Ishikawa (cell line): ENCODE measurements at regions not wholly inside any gene's neighbourhood (a gene's known extent, or its start where the extent isn't known, plus 50 kb on each side); places are given as distances from the start of the nearest gene placed in this dataset.

Source experiments
- CEBPB ChIP-seq: IDR thresholded peaks from 2 replicates; pipeline ENCODE4 v1.6.1; 2012
- CREB1 ChIP-seq: IDR thresholded peaks from 2 replicates; pipeline ENCODE4 v1.6.1; 2012; ENCODE audit warnings: low read depth
- EGR1 ChIP-seq: IDR thresholded peaks from 2 replicates; pipeline ENCODE4 v1.6.1; 2012
- EP300 ChIP-seq: IDR thresholded peaks from 2 replicates; pipeline ENCODE4 v1.6.1; 2012; ENCODE audit warnings: borderline replicate concordance
- FOXM1 ChIP-seq: IDR thresholded peaks from 2 replicates; pipeline ENCODE4 v1.6.1; 2012; ENCODE audit warnings: low read depth, borderline replicate concordance
- NFIC ChIP-seq: IDR thresholded peaks from 2 replicates; pipeline ENCODE4 v1.6.1; 2012
- RAD21 ChIP-seq: IDR thresholded peaks from 2 replicates; pipeline ENCODE4 v1.6.1; 2012; ENCODE audit warnings: low read depth
- TAF1 ChIP-seq: IDR thresholded peaks from 2 replicates; pipeline ENCODE4 v1.6.1; 2012; ENCODE audit warnings: low read depth, mild to moderate bottlenecking
- TCF12 ChIP-seq: IDR thresholded peaks from 2 replicates; pipeline ENCODE4 v1.6.1; 2012; ENCODE audit warnings: low read depth
- TEAD4 ChIP-seq: IDR thresholded peaks from 2 replicates; pipeline ENCODE4 v1.6.1; 2012
- YY1 ChIP-seq: IDR thresholded peaks from 2 replicates; pipeline ENCODE4 v1.6.1; 2012; ENCODE audit warnings: low read depth
- ZBTB7A ChIP-seq: IDR thresholded peaks from 2 replicates; pipeline ENCODE4 v1.6.1; 2012; ENCODE audit warnings: low read depth
- TF ChIP-seq, protein P1 (sequence below): IDR thresholded peaks from 2 replicates; pipeline ENCODE4 v1.6.1; 2012
- TF ChIP-seq, protein P2 (sequence below): IDR thresholded peaks from 2 replicates; pipeline ENCODE4 v1.6.1; 2012; ENCODE audit warnings: low read depth, mild to moderate bottlenecking
- TF ChIP-seq, protein P3 (sequence below): IDR thresholded peaks from 2 replicates; pipeline ENCODE4 v1.6.1; 2012

DNA sequence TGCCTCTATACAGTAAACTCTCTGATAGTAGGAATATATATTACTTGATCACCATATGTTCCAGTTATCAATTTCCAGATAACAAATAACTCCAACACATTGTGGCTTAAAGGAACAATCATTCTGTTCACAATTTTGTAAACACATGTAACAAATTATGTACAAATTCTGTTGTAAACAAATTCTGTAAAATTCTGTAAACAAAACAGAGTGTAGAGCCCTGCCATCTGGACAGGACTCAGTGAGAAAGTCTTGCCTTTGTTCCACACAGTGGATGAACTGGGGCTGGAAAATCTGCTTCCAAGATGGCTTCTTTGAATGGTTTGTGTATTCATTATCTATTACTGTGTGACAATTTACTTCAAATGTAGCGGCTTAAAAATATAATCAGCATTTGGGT lies 69.0 kb upstream of the LRRC7 start:
- TF ChIP-seq, protein P1, sequence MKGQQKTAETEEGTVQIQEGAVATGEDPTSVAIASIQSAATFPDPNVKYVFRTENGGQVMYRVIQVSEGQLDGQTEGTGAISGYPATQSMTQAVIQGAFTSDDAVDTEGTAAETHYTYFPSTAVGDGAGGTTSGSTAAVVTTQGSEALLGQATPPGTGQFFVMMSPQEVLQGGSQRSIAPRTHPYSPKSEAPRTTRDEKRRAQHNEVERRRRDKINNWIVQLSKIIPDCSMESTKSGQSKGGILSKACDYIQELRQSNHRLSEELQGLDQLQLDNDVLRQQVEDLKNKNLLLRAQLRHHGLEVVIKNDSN: no peak
- no peak for TF ChIP-seq CREB1
- TF ChIP-seq YY1: no peak
- TF ChIP-seq TCF12: no peak
- TF ChIP-seq CEBPB: no peak
- no peak for TF ChIP-seq RAD21
- no peak for TF ChIP-seq EGR1
- TF ChIP-seq NFIC: no peak
- TF ChIP-seq, protein P2, sequence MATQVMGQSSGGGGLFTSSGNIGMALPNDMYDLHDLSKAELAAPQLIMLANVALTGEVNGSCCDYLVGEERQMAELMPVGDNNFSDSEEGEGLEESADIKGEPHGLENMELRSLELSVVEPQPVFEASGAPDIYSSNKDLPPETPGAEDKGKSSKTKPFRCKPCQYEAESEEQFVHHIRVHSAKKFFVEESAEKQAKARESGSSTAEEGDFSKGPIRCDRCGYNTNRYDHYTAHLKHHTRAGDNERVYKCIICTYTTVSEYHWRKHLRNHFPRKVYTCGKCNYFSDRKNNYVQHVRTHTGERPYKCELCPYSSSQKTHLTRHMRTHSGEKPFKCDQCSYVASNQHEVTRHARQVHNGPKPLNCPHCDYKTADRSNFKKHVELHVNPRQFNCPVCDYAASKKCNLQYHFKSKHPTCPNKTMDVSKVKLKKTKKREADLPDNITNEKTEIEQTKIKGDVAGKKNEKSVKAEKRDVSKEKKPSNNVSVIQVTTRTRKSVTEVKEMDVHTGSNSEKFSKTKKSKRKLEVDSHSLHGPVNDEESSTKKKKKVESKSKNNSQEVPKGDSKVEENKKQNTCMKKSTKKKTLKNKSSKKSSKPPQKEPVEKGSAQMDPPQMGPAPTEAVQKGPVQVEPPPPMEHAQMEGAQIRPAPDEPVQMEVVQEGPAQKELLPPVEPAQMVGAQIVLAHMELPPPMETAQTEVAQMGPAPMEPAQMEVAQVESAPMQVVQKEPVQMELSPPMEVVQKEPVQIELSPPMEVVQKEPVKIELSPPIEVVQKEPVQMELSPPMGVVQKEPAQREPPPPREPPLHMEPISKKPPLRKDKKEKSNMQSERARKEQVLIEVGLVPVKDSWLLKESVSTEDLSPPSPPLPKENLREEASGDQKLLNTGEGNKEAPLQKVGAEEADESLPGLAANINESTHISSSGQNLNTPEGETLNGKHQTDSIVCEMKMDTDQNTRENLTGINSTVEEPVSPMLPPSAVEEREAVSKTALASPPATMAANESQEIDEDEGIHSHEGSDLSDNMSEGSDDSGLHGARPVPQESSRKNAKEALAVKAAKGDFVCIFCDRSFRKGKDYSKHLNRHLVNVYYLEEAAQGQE: no peak
- no peak for TF ChIP-seq EP300
- TF ChIP-seq TEAD4: no peak
- no peak for TF ChIP-seq ZBTB7A
- TF ChIP-seq FOXM1: no peak
- TF ChIP-seq, protein P3, sequence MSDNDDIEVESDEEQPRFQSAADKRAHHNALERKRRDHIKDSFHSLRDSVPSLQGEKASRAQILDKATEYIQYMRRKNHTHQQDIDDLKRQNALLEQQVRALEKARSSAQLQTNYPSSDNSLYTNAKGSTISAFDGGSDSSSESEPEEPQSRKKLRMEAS: no peak

- TF ChIP-seq FOXM1: no peak
- TF ChIP-seq, protein P3: no peak
- no peak for TF ChIP-seq TAF1
- TF ChIP-seq CREB1: no peak
- no peak for TF ChIP-seq EP300
- TF ChIP-seq YY1: no peak
- TF ChIP-seq, protein P2: no peak
- TF ChIP-seq, protein P1: no peak
- no peak for TF ChIP-seq EGR1
- no peak for TF ChIP-seq TCF12
- no peak for TF ChIP-seq TEAD4
- TF ChIP-seq ZBTB7A: no peak
- TF ChIP-seq RAD21: no peak
- no peak for TF ChIP-seq NFIC
- TF ChIP-seq CEBPB: no peak
Measured at GRCh38 chr1:69499203-69499803, 68.4 kb upstream of the LRRC7 start.

DNA sequence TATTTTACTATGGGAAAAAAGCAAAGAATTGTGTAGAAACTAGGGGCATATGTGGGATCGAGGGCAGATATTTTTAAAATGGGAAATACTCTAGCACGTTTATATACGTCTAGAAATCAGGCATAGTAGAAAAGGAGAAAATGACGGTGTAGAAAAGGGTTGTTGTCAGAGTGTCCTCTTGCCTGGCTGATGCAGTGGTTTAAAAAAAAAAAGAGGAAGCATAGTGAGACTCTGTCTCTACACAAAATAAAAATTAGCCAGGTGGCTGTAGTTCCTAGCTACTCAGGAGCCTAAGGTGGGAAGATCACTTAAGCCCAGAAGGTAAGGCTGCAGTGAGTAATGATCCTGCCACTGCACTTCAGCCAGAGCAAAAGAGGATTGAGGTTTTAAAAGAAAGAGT lies 64.7 kb upstream of the LRRC7 start:
- TF ChIP-seq, protein P3: no peak
- no peak for TF ChIP-seq NFIC
- TF ChIP-seq TAF1: no peak
- TF ChIP-seq YY1: no peak
- no peak for TF ChIP-seq EP300
- TF ChIP-seq EGR1: no peak
- no peak for TF ChIP-seq FOXM1
- TF ChIP-seq CEBPB: no peak
- TF ChIP-seq TEAD4: no peak
- TF ChIP-seq TCF12: no peak
- TF ChIP-seq, protein P2: no peak
- TF ChIP-seq ZBTB7A: no peak
- no peak for TF ChIP-seq RAD21
- TF ChIP-seq, protein P1: no peak
- no peak for TF ChIP-seq CREB1
